ENCODE measurements at regions not wholly inside any gene's neighbourhood (a gene's known extent, or its start where the extent isn't known, plus 50 kb on each side); places are given as distances from the start of the nearest gene placed in this dataset.
"Not testable (repeated sequence)": the region's sequence is repeated elsewhere in the genome, so short reads cannot be mapped to it uniquely, and the experiment has no call there.

DNA sequence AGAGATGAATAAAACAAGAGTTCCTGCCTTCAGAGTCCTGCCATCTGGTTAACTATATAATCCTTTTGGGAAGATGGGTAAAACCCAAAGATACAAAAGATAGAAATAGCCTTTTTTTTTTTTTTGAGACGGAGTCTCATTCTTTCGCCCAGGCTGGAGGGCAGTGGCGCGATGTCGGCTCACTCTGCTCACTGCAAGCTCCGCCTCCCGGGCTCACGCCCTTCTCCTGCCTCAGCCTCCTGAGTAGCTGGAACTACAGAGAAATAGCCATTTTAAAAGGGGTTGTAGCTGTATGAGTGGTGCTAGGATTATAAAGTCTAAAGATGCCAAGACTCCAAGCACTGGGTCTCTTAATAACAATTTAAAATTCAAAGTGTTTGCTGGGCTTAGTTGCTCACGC lies 97.2 kb downstream of the KDR start:
- Histone ChIP-seq H3K27me3 (ENCODE audit: control insufficient read depth, insufficient read depth, low read length) (no peaks in the 10 kb centered on the region; the same call in 1 of the 2 replicates), H3K9me3 (ENCODE audit: control insufficient read depth, insufficient read depth, low read length) (no peaks in the 10 kb centered on the region; the same call in 1 of the 2 replicates), H3K36me3 (ENCODE audit: control insufficient read depth, insufficient read depth, low read length) (no peaks in the 10 kb centered on the region), H3K9ac (ENCODE audit: low read depth, low read length) (no peak overlapping the region), H3K27ac (ENCODE audit: low read depth, low read length) (no peak overlapping the region), H3K4me3 (ENCODE audit: low read depth, low read length) (no peak overlapping the region), H3K4me1 (ENCODE audit: control insufficient read depth, insufficient read depth, low read length) (peaks cover 10% of the 10 kb centered on the region)

DNA sequence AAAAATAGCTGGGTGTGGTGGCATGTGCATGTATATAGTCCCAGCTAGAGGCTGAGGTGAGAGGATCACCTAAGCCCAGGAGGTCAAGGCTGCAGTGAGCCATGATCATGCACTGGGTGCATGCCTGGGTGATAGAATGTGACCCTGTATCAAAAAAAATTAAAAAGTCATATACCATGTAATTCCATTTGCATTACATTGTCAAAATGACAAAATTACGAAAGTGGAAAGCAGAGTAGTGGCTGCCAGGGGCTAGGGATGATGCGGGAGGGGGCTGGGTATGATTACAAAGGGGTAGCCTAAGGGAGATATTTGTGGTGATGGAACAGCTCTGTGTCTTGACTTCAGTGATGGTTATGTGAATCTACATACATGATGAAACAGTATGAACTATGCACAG lies 97.8 kb downstream of the KDR start:
- Histone ChIP-seq H3K27ac (ENCODE audit: low read depth, low read length) (no peak overlapping the region), H3K4me1 (ENCODE audit: control insufficient read depth, insufficient read depth, low read length) (peaks cover 10% of the 10 kb centered on the region), H3K27me3 (ENCODE audit: control insufficient read depth, insufficient read depth, low read length) (no peaks in the 10 kb centered on the region; the same call in 1 of the 2 replicates), H3K4me3 (ENCODE audit: low read depth, low read length) (no peak overlapping the region), H3K9me3 (ENCODE audit: control insufficient read depth, insufficient read depth, low read length) (no peaks in the 10 kb centered on the region; the same call in 1 of the 2 replicates), H3K36me3 (ENCODE audit: control insufficient read depth, insufficient read depth, low read length) (no peaks in the 10 kb centered on the region), H3K9ac (ENCODE audit: low read depth, low read length) (no peak overlapping the region)

DNA sequence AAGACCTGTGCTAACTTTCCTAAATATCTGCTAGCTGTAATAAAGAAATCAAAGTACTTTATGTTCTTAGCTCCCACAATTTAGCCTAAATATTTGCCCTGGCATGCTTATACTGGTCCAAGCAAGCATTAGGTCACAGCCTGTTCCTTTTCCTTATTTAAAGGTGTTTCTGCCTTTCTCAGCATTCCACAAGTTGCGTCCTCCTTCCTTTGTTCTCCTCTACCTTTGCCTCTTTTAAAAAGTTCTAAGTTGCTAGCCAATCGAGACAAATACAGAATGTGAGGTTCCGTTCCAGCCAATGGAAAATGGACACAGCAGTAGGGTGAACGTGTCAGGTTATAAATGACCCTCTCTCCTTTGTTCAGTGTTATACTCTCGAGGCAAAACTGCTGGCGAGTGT lies 99.9 kb downstream of the KDR start:
- H3K9me3 ChIP-seq (ENCODE audit: control insufficient read depth, insufficient read depth, low read length); H3K27me3 ChIP-seq (ENCODE audit: control insufficient read depth, insufficient read depth, low read length); H3K36me3 ChIP-seq (ENCODE audit: control insufficient read depth, insufficient read depth, low read length); H3K9ac ChIP-seq (ENCODE audit: low read depth, low read length); H3K27ac ChIP-seq (ENCODE audit: low read depth, low read length); H3K4me1 ChIP-seq (ENCODE audit: control insufficient read depth, insufficient read depth, low read length); H3K4me3 ChIP-seq (ENCODE audit: low read depth, low read length): not testable (repeated sequence)

DNA sequence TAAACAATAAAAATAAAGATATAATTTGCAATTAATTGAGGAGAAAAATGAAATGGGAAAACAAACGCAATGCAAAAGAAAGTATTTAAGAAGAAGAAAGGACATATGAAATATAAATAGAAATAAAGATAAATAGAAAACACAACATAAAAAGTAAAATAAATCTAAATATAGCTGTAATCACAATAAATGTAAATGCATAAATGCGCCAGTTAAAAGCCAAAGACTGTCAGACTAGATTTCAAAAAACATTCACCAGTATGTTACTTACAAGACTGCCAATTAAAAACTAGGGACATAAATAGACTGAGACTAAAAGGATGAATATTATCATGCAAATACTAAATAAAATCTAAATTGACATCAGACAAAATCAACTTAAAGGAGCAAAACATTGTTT lies 102.4 kb downstream of the KDR start:
- Histone ChIP-seq H3K9me3 (ENCODE audit: control insufficient read depth, insufficient read depth, low read length) (no peaks in the 10 kb centered on the region; the same call in 1 of the 2 replicates), H3K9ac (ENCODE audit: low read depth, low read length) (no peak overlapping the region), H3K36me3 (ENCODE audit: control insufficient read depth, insufficient read depth, low read length) (no peaks in the 10 kb centered on the region), H3K27ac (ENCODE audit: low read depth, low read length) (no peak overlapping the region), H3K4me3 (ENCODE audit: low read depth, low read length) (no peak overlapping the region), H3K27me3 (ENCODE audit: control insufficient read depth, insufficient read depth, low read length) (no peaks in the 10 kb centered on the region), H3K4me1 (ENCODE audit: control insufficient read depth, insufficient read depth, low read length) (peaks cover 10% of the 10 kb centered on the region)

DNA sequence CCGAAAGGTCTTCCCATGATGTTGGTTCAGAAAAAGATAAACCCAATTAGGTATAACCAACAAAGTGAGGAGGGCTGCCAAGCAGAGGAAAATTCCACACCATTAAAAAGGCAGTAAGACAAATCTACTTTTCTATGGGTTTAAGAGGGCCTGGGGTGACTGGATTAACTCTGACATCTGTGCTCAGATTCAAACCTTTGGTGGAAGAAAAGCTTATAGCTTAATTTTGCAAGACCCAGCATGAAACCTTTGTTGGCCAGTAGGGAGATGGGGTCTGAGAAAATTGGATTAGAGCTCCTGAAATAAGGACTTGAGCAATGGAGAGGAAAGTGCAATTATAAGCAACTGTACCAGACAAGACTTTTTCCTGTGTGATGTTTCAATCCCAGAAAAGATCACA lies 104.2 kb downstream of the KDR start:
- no peaks in the 10 kb centered on the region for H3K27me3 ChIP-seq (ENCODE audit: control insufficient read depth, insufficient read depth, low read length)
- no peak overlapping the region for H3K27ac ChIP-seq (ENCODE audit: low read depth, low read length)
- H3K4me1 ChIP-seq (ENCODE audit: control insufficient read depth, insufficient read depth, low read length), result peaks cover 14% of the 10 kb centered on the region
- H3K9ac ChIP-seq (ENCODE audit: low read depth, low read length), result no peak overlapping the region
- no peaks in the 10 kb centered on the region; the same call in 1 of the 2 replicates for H3K9me3 ChIP-seq (ENCODE audit: control insufficient read depth, insufficient read depth, low read length)
- no peaks in the 10 kb centered on the region for H3K36me3 ChIP-seq (ENCODE audit: control insufficient read depth, insufficient read depth, low read length)
- H3K4me3 ChIP-seq (ENCODE audit: low read depth, low read length), result no peak overlapping the region

DNA sequence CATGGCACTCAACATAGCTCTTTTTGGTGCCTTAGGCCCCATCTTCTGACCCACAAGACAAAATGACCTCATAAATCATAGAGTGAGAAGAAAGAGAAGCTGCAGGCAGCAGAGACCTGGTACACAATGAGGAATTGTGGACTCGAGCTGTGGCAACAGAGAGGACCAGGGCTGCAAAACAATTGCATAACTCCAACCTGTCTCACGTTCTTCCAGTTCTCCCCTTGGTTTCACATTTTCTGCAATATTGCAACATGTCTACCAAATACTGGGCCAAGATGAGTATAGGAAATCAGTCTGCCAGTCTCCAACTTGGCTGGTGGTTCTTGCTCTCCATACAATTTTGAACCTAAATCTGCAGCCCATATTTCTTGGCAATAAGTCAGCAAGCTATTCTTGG lies 105.3 kb downstream of the KDR start:
- H3K27me3 ChIP-seq (ENCODE audit: control insufficient read depth, insufficient read depth, low read length), result no peaks in the 10 kb centered on the region
- H3K9me3 ChIP-seq (ENCODE audit: control insufficient read depth, insufficient read depth, low read length), result no peaks in the 10 kb centered on the region; the same call in 1 of the 2 replicates
- peaks cover 14% of the 10 kb centered on the region for H3K4me1 ChIP-seq (ENCODE audit: control insufficient read depth, insufficient read depth, low read length)
- no peak overlapping the region for H3K9ac ChIP-seq (ENCODE audit: low read depth, low read length)
- H3K36me3 ChIP-seq (ENCODE audit: control insufficient read depth, insufficient read depth, low read length), result no peaks in the 10 kb centered on the region
- no peak overlapping the region for H3K4me3 ChIP-seq (ENCODE audit: low read depth, low read length)
- no peak overlapping the region for H3K27ac ChIP-seq (ENCODE audit: low read depth, low read length)

DNA sequence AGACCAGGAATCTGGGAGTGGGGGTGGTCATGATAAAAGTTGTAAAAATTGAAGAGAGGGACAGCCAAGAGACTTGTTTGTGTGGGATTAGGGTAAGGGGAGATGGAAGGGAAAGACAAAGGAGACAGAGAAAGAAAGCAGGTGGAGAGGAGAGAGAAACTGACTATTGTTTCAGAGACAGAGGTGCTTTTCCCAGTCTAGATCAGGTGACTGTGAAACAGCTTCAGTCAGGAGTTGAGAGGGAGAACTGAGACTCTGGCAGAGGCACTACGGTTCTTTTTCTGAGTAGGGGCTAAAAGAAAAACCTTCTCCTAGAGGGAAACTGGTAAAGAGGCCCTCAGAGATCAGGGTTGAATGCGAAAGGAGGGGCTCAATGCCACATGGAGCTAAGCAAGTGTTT lies 106.4 kb downstream of the KDR start:
- Histone ChIP-seq H3K9ac (ENCODE audit: low read depth, low read length) (peak overlapping the region; percentile 33; the same call in 1 of the 2 replicates), H3K9me3 (ENCODE audit: control insufficient read depth, insufficient read depth, low read length) (no peaks in the 10 kb centered on the region; the same call in 1 of the 2 replicates), H3K4me1 (ENCODE audit: control insufficient read depth, insufficient read depth, low read length) (peaks cover 14% of the 10 kb centered on the region), H3K36me3 (ENCODE audit: control insufficient read depth, insufficient read depth, low read length) (no peaks in the 10 kb centered on the region), H3K27ac (ENCODE audit: low read depth, low read length) (no peak overlapping the region), H3K27me3 (ENCODE audit: control insufficient read depth, insufficient read depth, low read length) (no peaks in the 10 kb centered on the region), H3K4me3 (ENCODE audit: low read depth, low read length) (no peak overlapping the region)

DNA sequence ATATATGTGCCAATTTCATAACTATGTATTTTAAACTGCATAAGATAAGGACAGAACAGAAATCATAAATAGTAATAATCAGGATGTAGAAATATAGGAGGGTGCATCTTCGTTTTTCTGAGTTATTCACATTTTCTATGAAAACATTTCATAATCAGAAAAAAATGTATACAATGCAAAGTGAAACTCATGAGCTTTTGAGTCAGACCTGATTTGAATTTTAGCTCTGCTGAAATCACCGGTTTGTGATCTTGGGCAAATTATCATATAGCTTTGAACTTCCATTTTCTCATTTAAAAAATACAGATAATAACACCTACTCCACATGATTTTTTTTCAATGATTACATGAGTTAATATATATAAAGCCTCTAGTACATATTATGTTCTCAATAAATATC lies 106.9 kb downstream of the KDR start:
- Histone ChIP-seq H3K4me1 (ENCODE audit: control insufficient read depth, insufficient read depth, low read length) (peaks cover 14% of the 10 kb centered on the region), H3K9me3 (ENCODE audit: control insufficient read depth, insufficient read depth, low read length) (no peaks in the 10 kb centered on the region; the same call in 1 of the 2 replicates), H3K27me3 (ENCODE audit: control insufficient read depth, insufficient read depth, low read length) (no peaks in the 10 kb centered on the region), H3K36me3 (ENCODE audit: control insufficient read depth, insufficient read depth, low read length) (no peaks in the 10 kb centered on the region), H3K9ac (ENCODE audit: low read depth, low read length) (no peak overlapping the region), H3K27ac (ENCODE audit: low read depth, low read length) (no peak overlapping the region), H3K4me3 (ENCODE audit: low read depth, low read length) (no peak overlapping the region)

DNA sequence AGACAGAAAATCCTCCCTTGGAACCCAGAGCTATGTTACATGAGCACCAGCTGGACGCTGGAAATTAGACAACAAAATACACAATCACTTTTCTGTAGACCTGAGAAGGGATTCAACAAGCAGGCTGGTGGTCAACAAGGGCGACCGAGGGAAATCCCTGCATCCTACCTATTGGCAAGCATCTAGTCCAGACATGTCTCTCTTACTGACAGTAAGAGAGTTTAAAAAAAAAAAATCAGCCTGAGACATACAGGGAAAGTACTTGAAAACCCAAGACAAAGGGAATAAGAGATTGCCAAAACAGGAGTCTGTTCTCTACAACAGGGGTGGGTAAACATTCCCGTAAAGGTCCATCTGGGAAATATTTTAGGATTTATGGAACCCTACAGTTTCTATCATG lies 108.0 kb downstream of the KDR start:
- Histone ChIP-seq H3K9me3 (ENCODE audit: control insufficient read depth, insufficient read depth, low read length) (no peaks in the 10 kb centered on the region), H3K9ac (ENCODE audit: low read depth, low read length) (no peak overlapping the region), H3K4me1 (ENCODE audit: control insufficient read depth, insufficient read depth, low read length) (peaks cover 14% of the 10 kb centered on the region), H3K4me3 (ENCODE audit: low read depth, low read length) (no peak overlapping the region), H3K36me3 (ENCODE audit: control insufficient read depth, insufficient read depth, low read length) (no peaks in the 10 kb centered on the region), H3K27me3 (ENCODE audit: control insufficient read depth, insufficient read depth, low read length) (no peaks in the 10 kb centered on the region), H3K27ac (ENCODE audit: low read depth, low read length) (no peak overlapping the region)

DNA sequence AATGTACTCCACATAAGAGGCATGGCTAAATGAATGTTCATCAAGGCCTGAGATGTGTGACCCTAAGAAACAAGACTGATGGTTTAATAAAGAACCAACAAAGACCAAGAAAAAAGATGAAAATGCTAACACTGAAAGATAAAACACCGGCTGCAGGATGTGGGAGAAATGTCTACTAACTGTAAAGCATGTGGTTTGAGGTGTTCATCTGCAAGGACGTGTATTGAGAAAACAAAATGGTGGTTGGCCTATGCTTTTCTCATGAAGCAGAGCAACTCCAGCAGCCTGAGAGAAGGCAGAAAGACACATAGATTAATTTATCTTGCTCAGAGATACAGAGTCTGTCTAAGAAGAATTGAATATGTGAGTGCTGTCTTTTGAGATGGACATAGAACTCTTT lies 109.3 kb downstream of the KDR start:
- Histone ChIP-seq H3K4me3 (ENCODE audit: low read depth, low read length) (no peak overlapping the region), H3K27ac (ENCODE audit: low read depth, low read length) (no peak overlapping the region), H3K9me3 (ENCODE audit: control insufficient read depth, insufficient read depth, low read length) (no peaks in the 10 kb centered on the region), H3K27me3 (ENCODE audit: control insufficient read depth, insufficient read depth, low read length) (no peaks in the 10 kb centered on the region), H3K4me1 (ENCODE audit: control insufficient read depth, insufficient read depth, low read length) (peaks cover 14% of the 10 kb centered on the region), H3K36me3 (ENCODE audit: control insufficient read depth, insufficient read depth, low read length) (no peaks in the 10 kb centered on the region), H3K9ac (ENCODE audit: low read depth, low read length) (no peak overlapping the region)

DNA sequence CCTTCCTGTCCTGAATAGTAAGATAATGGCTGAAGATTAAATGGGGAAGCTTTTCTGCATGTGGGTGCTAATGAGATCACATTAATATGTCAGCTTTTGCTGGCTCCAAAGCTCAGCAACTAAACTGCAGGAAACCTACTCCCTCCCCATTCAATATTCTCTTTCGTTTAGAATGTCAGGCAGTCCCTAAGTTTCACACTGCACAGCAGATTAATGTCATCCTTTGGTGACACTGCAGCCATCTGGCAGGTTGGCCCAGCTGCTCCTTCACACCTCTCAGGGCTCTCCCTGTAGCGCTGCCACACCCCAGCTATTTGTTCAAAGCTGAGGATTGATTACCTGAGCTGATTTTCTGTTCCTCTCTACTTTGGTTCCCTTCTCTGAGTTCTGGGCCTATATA lies 110.5 kb downstream of the KDR start:
- Histone ChIP-seq H3K4me1 (ENCODE audit: control insufficient read depth, insufficient read depth, low read length) (peaks cover 14% of the 10 kb centered on the region), H3K27me3 (ENCODE audit: control insufficient read depth, insufficient read depth, low read length) (no peaks in the 10 kb centered on the region), H3K4me3 (ENCODE audit: low read depth, low read length) (no peak overlapping the region), H3K27ac (ENCODE audit: low read depth, low read length) (no peak overlapping the region), H3K9me3 (ENCODE audit: control insufficient read depth, insufficient read depth, low read length) (no peaks in the 10 kb centered on the region), H3K36me3 (ENCODE audit: control insufficient read depth, insufficient read depth, low read length) (no peaks in the 10 kb centered on the region), H3K9ac (ENCODE audit: low read depth, low read length) (no peak overlapping the region)
